ENCODE measurements at regions not wholly inside any gene's neighbourhood (a gene's known extent, or its start where the extent isn't known, plus 50 kb on each side); places are given as distances from the start of the nearest gene placed in this dataset.

GRCh38 chr2:136243638-136244535 is 125.9 kb upstream of the CXCR4 start:
- TF ChIP-seq CTCF (IDR thresholded peaks at IDR 0.05): no peak
- TF ChIP-seq POLR2A (IDR thresholded peaks at IDR 0.05): no peak
- no peak for TF ChIP-seq POLR2AphosphoS5 (IDR thresholded peaks at IDR 0.05)
- no peak for TF ChIP-seq EP300 (IDR thresholded peaks at IDR 0.05)
